ENCODE measurements at regions not wholly inside any gene's neighbourhood (a gene's known extent, or its start where the extent isn't known, plus 50 kb on each side); places are given as distances from the start of the nearest gene placed in this dataset.

- Histone ChIP-seq H3K36me3 (ENCODE audit: insufficient read depth) (no peaks in the 10 kb centered on the region), H3K27ac (ENCODE audit: low read depth) (no peak overlapping the region), H3K4me3 (ENCODE audit: low read depth, low read length) (no peak overlapping the region), H3K4me1 (ENCODE audit: insufficient read depth) (no peaks in the 10 kb centered on the region)
- DNase-seq (ENCODE audit: extremely low spot score): no peak
- WGBS: 65% methylated on average over 3 of the region's 3 CpGs
Observed at GRCh38 chr4:178329226-178329872, 887.1 kb upstream of the AGA start.

GRCh38 chr4:178333355-178333754 lies 891.1 kb upstream of the AGA start:
- no peak for DNase-seq (ENCODE audit: extremely low spot score)

GRCh38 chr4:178339769-178340168 lies 897.5 kb upstream of the AGA start:
- no peak overlapping the region for H3K4me3 ChIP-seq (ENCODE audit: low read depth, low read length)
- H3K36me3 ChIP-seq (ENCODE audit: insufficient read depth): no peaks in the 10 kb centered on the region
- no peak for DNase-seq (ENCODE audit: extremely low spot score)
- no peaks in the 10 kb centered on the region for H3K4me1 ChIP-seq (ENCODE audit: insufficient read depth)
- H3K27ac ChIP-seq (ENCODE audit: low read depth): no peak overlapping the region

More at GRCh38 chr4:178333355-178333754, 891.1 kb upstream of the AGA start:
- H3K4me3 ChIP-seq (ENCODE audit: low read depth, low read length): no peak overlapping the region
- 64% methylated on average over 4 of the region's 4 CpGs for WGBS
- H3K27ac ChIP-seq (ENCODE audit: low read depth): no peak overlapping the region
- H3K36me3 ChIP-seq (ENCODE audit: insufficient read depth): no peaks in the 10 kb centered on the region
- no peaks in the 10 kb centered on the region for H3K4me1 ChIP-seq (ENCODE audit: insufficient read depth)

- 93% methylated on average over 7 of the region's 7 CpGs for WGBS
- Histone ChIP-seq H3K4me1 (ENCODE audit: insufficient read depth) (no peaks in the 10 kb centered on the region), H3K36me3 (ENCODE audit: insufficient read depth) (no peaks in the 10 kb centered on the region), H3K27ac (ENCODE audit: low read depth) (no peak overlapping the region), H3K4me3 (ENCODE audit: low read depth, low read length) (no peak overlapping the region)
- DNase-seq (ENCODE audit: extremely low spot score): no peak
Observed at GRCh38 chr4:178340468-178340867, 898.2 kb upstream of the AGA start.

GRCh38 chr4:178344096-178344495 lies 901.9 kb upstream of the AGA start:
- H3K4me1 ChIP-seq (ENCODE audit: insufficient read depth): no peaks in the 10 kb centered on the region
- H3K27ac ChIP-seq (ENCODE audit: low read depth): no peak overlapping the region
- H3K4me3 ChIP-seq (ENCODE audit: low read depth, low read length): no peak overlapping the region
- no peak for DNase-seq (ENCODE audit: extremely low spot score)
- no peaks in the 10 kb centered on the region for H3K36me3 ChIP-seq (ENCODE audit: insufficient read depth)

- H3K4me1 ChIP-seq (ENCODE audit: insufficient read depth): no peaks in the 10 kb centered on the region
- no peak overlapping the region for H3K4me3 ChIP-seq (ENCODE audit: low read depth, low read length)
- H3K36me3 ChIP-seq (ENCODE audit: insufficient read depth): no peaks in the 10 kb centered on the region
- DNase-seq (ENCODE audit: extremely low spot score): no peak
- no peak overlapping the region for H3K27ac ChIP-seq (ENCODE audit: low read depth)
Observed at GRCh38 chr4:178347111-178347510, 904.9 kb upstream of the AGA start.

GRCh38 chr4:178349601-178350000 lies 907.4 kb upstream of the AGA start:
- WGBS: 39% methylated on average over 4 of the region's 4 CpGs
- DNase-seq (ENCODE audit: extremely low spot score): no peak
- Histone ChIP-seq H3K27ac (ENCODE audit: low read depth) (no peak overlapping the region), H3K4me3 (ENCODE audit: low read depth, low read length) (no peak overlapping the region), H3K4me1 (ENCODE audit: insufficient read depth) (no peaks in the 10 kb centered on the region), H3K36me3 (ENCODE audit: insufficient read depth) (no peaks in the 10 kb centered on the region)

- H3K4me3 ChIP-seq (ENCODE audit: low read depth, low read length): no peak overlapping the region
- no peaks in the 10 kb centered on the region for H3K36me3 ChIP-seq (ENCODE audit: insufficient read depth)
- no peak overlapping the region for H3K27ac ChIP-seq (ENCODE audit: low read depth)
Observed at GRCh38 chr4:178351185-178351584, 908.9 kb upstream of the AGA start.

GRCh38 chr4:178356725-178357124 lies 914.5 kb upstream of the AGA start:
- WGBS: 64% methylated on average over 2 of the region's 2 CpGs
- Histone ChIP-seq H3K36me3 (ENCODE audit: insufficient read depth) (no peaks in the 10 kb centered on the region), H3K4me3 (ENCODE audit: low read depth, low read length) (no peak overlapping the region), H3K4me1 (ENCODE audit: insufficient read depth) (no peaks in the 10 kb centered on the region), H3K27ac (ENCODE audit: low read depth) (no peak overlapping the region)
- no peak for DNase-seq (ENCODE audit: extremely low spot score)

More at GRCh38 chr4:178351185-178351584, 908.9 kb upstream of the AGA start:
- no peak for DNase-seq (ENCODE audit: extremely low spot score)
- no peaks in the 10 kb centered on the region for H3K4me1 ChIP-seq (ENCODE audit: insufficient read depth)

- Histone ChIP-seq H3K4me3 (ENCODE audit: low read depth, low read length) (no peak overlapping the region), H3K36me3 (ENCODE audit: insufficient read depth) (no peaks in the 10 kb centered on the region), H3K4me1 (ENCODE audit: insufficient read depth) (no peaks in the 10 kb centered on the region), H3K27ac (ENCODE audit: low read depth) (no peak overlapping the region)
- DNase-seq (ENCODE audit: extremely low spot score): no peak
- WGBS: 56% methylated on average over 2 of the region's 2 CpGs
Observed at GRCh38 chr4:178385481-178385880, 943.2 kb upstream of the AGA start.

GRCh38 chr4:178387756-178388155 lies 945.5 kb upstream of the AGA start:
- WGBS: 58% methylated on average over 2 of the region's 2 CpGs
- no peak for DNase-seq (ENCODE audit: extremely low spot score)
- H3K4me1 ChIP-seq (ENCODE audit: insufficient read depth): no peaks in the 10 kb centered on the region
- no peak overlapping the region for H3K27ac ChIP-seq (ENCODE audit: low read depth)
- no peaks in the 10 kb centered on the region for H3K36me3 ChIP-seq (ENCODE audit: insufficient read depth)
- H3K4me3 ChIP-seq (ENCODE audit: low read depth, low read length): no peak overlapping the region

GRCh38 chr4:178395798-178396197 lies 953.6 kb upstream of the AGA start:
- Histone ChIP-seq H3K36me3 (ENCODE audit: insufficient read depth) (no peaks in the 10 kb centered on the region), H3K27ac (ENCODE audit: low read depth) (no peak overlapping the region), H3K4me3 (ENCODE audit: low read depth, low read length) (no peak overlapping the region), H3K4me1 (ENCODE audit: insufficient read depth) (no peaks in the 10 kb centered on the region)
- WGBS: 64% methylated on average over 1 of the region's 1 CpG
- DNase-seq (ENCODE audit: extremely low spot score): no peak

GRCh38 chr4:178412455-178412854 lies 970.2 kb upstream of the AGA start:
- H3K27ac ChIP-seq (ENCODE audit: low read depth): no peak overlapping the region
- no peak for DNase-seq (ENCODE audit: extremely low spot score)
- no peaks in the 10 kb centered on the region for H3K4me1 ChIP-seq (ENCODE audit: insufficient read depth)
- WGBS: 99% methylated on average over 1 of the region's 1 CpG
- H3K36me3 ChIP-seq (ENCODE audit: insufficient read depth): no peaks in the 10 kb centered on the region
- H3K4me3 ChIP-seq (ENCODE audit: low read depth, low read length): no peak overlapping the region

GRCh38 chr4:178414042-178414441 lies 971.8 kb upstream of the AGA start:
- no peaks in the 10 kb centered on the region for H3K36me3 ChIP-seq (ENCODE audit: insufficient read depth)
- no peak for DNase-seq (ENCODE audit: extremely low spot score)
- H3K27ac ChIP-seq (ENCODE audit: low read depth): no peak overlapping the region
- H3K4me1 ChIP-seq (ENCODE audit: insufficient read depth): no peaks in the 10 kb centered on the region
- WGBS: 62% methylated on average over 4 of the region's 4 CpGs
- H3K4me3 ChIP-seq (ENCODE audit: low read depth, low read length): no peak overlapping the region

GRCh38 chr4:178414881-178415446 lies 972.7 kb upstream of the AGA start:
- H3K27ac ChIP-seq (ENCODE audit: low read depth): no peak overlapping the region
- no peak for DNase-seq (ENCODE audit: extremely low spot score)
- H3K4me3 ChIP-seq (ENCODE audit: low read depth, low read length): no peak overlapping the region
- 96% methylated on average over 18 of the region's 18 CpGs for WGBS
- no peaks in the 10 kb centered on the region for H3K4me1 ChIP-seq (ENCODE audit: insufficient read depth)
- H3K36me3 ChIP-seq (ENCODE audit: insufficient read depth): no peaks in the 10 kb centered on the region
